Ishikawa (cell line): ENCODE measurements at regions not wholly inside any gene's neighbourhood (a gene's known extent, or its start where the extent isn't known, plus 50 kb on each side); places are given as distances from the start of the nearest gene placed in this dataset.

Experiments
- CEBPB ChIP-seq: IDR thresholded peaks from 2 replicates; pipeline ENCODE4 v1.6.1; 2012
- CREB1 ChIP-seq: IDR thresholded peaks from 2 replicates; pipeline ENCODE4 v1.6.1; 2012; ENCODE audit warnings: low read depth
- EGR1 ChIP-seq: IDR thresholded peaks from 2 replicates; pipeline ENCODE4 v1.6.1; 2012
- EP300 ChIP-seq: IDR thresholded peaks from 2 replicates; pipeline ENCODE4 v1.6.1; 2012; ENCODE audit warnings: borderline replicate concordance
- FOXM1 ChIP-seq: IDR thresholded peaks from 2 replicates; pipeline ENCODE4 v1.6.1; 2012; ENCODE audit warnings: low read depth, borderline replicate concordance
- MAX ChIP-seq: IDR thresholded peaks from 2 replicates; pipeline ENCODE4 v1.6.1; 2012
- NFIC ChIP-seq: IDR thresholded peaks from 2 replicates; pipeline ENCODE4 v1.6.1; 2012
- RAD21 ChIP-seq: IDR thresholded peaks from 2 replicates; pipeline ENCODE4 v1.6.1; 2012; ENCODE audit warnings: low read depth
- TAF1 ChIP-seq: IDR thresholded peaks from 2 replicates; pipeline ENCODE4 v1.6.1; 2012; ENCODE audit warnings: low read depth, mild to moderate bottlenecking
- TCF12 ChIP-seq: IDR thresholded peaks from 2 replicates; pipeline ENCODE4 v1.6.1; 2012; ENCODE audit warnings: low read depth
- TEAD4 ChIP-seq: IDR thresholded peaks from 2 replicates; pipeline ENCODE4 v1.6.1; 2012
- USF1 ChIP-seq: IDR thresholded peaks from 2 replicates; pipeline ENCODE4 v1.6.1; 2012
- YY1 ChIP-seq: IDR thresholded peaks from 2 replicates; pipeline ENCODE4 v1.6.1; 2012; ENCODE audit warnings: low read depth
- ZBTB7A ChIP-seq: IDR thresholded peaks from 2 replicates; pipeline ENCODE4 v1.6.1; 2012; ENCODE audit warnings: low read depth
- TF ChIP-seq, protein P1 (sequence below): IDR thresholded peaks from 2 replicates; pipeline ENCODE4 v1.6.1; 2012; ENCODE audit warnings: low read depth, mild to moderate bottlenecking

- TF ChIP-seq ZBTB7A (no peak), USF1 (no peak), EGR1 (no peak), RAD21 (no peak), TEAD4 (no peak), EP300 (no peak), TCF12 (no peak), CREB1 (no peak), CEBPB (no peak), TAF1 (no peak), FOXM1 (no peak), YY1 (no peak), NFIC (no peak), MAX (no peak)
- TF ChIP-seq, protein P1, sequence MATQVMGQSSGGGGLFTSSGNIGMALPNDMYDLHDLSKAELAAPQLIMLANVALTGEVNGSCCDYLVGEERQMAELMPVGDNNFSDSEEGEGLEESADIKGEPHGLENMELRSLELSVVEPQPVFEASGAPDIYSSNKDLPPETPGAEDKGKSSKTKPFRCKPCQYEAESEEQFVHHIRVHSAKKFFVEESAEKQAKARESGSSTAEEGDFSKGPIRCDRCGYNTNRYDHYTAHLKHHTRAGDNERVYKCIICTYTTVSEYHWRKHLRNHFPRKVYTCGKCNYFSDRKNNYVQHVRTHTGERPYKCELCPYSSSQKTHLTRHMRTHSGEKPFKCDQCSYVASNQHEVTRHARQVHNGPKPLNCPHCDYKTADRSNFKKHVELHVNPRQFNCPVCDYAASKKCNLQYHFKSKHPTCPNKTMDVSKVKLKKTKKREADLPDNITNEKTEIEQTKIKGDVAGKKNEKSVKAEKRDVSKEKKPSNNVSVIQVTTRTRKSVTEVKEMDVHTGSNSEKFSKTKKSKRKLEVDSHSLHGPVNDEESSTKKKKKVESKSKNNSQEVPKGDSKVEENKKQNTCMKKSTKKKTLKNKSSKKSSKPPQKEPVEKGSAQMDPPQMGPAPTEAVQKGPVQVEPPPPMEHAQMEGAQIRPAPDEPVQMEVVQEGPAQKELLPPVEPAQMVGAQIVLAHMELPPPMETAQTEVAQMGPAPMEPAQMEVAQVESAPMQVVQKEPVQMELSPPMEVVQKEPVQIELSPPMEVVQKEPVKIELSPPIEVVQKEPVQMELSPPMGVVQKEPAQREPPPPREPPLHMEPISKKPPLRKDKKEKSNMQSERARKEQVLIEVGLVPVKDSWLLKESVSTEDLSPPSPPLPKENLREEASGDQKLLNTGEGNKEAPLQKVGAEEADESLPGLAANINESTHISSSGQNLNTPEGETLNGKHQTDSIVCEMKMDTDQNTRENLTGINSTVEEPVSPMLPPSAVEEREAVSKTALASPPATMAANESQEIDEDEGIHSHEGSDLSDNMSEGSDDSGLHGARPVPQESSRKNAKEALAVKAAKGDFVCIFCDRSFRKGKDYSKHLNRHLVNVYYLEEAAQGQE = no peak
These were observed 122.2 kb upstream of the GMNC start for GRCh38 chr3:190984502-190985244.

GRCh38 chr3:190983875-190984274 is 121.4 kb upstream of the GMNC start:
- no peak for TF ChIP-seq TEAD4
- TF ChIP-seq, protein P1 = no peak
- no peak for TF ChIP-seq YY1

- TF ChIP-seq TAF1 = no peak
- TF ChIP-seq, protein P1 = no peak
- TF ChIP-seq EGR1 = no peak
- no peak for TF ChIP-seq CREB1
- TF ChIP-seq CEBPB = no peak
- TF ChIP-seq USF1 = no peak
- TF ChIP-seq TCF12 = no peak
- TF ChIP-seq MAX = no peak
- TF ChIP-seq RAD21 = no peak
- no peak for TF ChIP-seq NFIC
- no peak for TF ChIP-seq FOXM1
- no peak for TF ChIP-seq EP300
- TF ChIP-seq YY1 = no peak
- TF ChIP-seq ZBTB7A = no peak
- no peak for TF ChIP-seq TEAD4
These were observed 111.3 kb upstream of the GMNC start for GRCh38 chr3:190973771-190974170.

DNA sequence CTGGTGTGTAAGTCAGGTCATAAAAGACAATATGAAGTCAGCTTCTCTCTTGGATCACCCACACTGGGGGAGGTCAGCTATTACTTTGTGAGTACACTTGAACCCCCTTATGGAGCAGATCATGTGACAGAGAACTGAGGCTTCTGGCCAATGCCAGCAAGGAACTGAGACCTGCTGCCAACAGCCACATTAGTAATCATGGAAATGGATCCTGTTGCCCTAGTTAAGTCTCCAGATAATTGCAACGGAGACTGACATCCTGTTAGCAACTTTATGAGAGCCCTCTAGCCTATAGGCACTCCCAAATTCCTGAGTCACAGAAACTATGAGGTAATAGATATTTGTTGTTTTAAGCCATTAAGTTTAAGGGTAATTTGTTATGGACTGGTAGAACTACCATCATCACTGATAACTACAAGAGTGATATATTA is 110.4 kb upstream of the GMNC start:
- TF ChIP-seq, protein P1 = no peak
- no peak for TF ChIP-seq ZBTB7A
- TF ChIP-seq USF1 = no peak
- TF ChIP-seq FOXM1 = no peak
- no peak for TF ChIP-seq RAD21
- no peak for TF ChIP-seq TCF12
- TF ChIP-seq CEBPB = no peak
- no peak for TF ChIP-seq YY1
- no peak for TF ChIP-seq TAF1
- no peak for TF ChIP-seq TEAD4
- no peak for TF ChIP-seq EP300
- no peak for TF ChIP-seq MAX
- TF ChIP-seq NFIC = no peak
- TF ChIP-seq CREB1 = no peak
- no peak for TF ChIP-seq EGR1
